Activated T-helper 1 cell treated with anti-CD3 and anti-CD28 coated beads, Interleukin-12 subunit alpha, Interleukin-12 subunit beta, Interleukin-2, Interleukin-4 antibody, amounts not matched to agents 30 ng/mL and 10 ng/mL and 1 ng/mL, durations not matched to agents 14 hours and 24 hours and 36 hours (primary cell): ENCODE measurements at regions not wholly inside any gene's neighbourhood (a gene's known extent, or its start where the extent isn't known, plus 50 kb on each side); places are given as distances from the start of the nearest gene placed in this dataset.
"Not testable (repeated sequence)": the region's sequence is repeated elsewhere in the genome, so short reads cannot be mapped to it uniquely, and the experiment has no call there.

Experiments used
- DNase-seq: peaks from one replicate; pipeline ENCODE4 v3.0.0; 2021; ENCODE audit warnings: low spot score
- H3K27ac Mint-ChIP-seq: one replicate; pipeline ENCODE4 v1.8.0; 2021; ENCODE audit warnings: mild to moderate bottlenecking, mixed read lengths
- H3K27me3 Mint-ChIP-seq: one replicate; pipeline ENCODE4 v1.8.0; 2022; ENCODE audit warnings: mild to moderate bottlenecking, moderate library complexity, mixed read lengths; ENCODE audit not compliant: insufficient read depth
- H3K36me3 Mint-ChIP-seq: one replicate; pipeline ENCODE4 v1.8.0; 2021; ENCODE audit warnings: low read depth, mixed read lengths
- H3K4me1 Mint-ChIP-seq: one replicate; pipeline ENCODE4 v1.8.0; 2021; ENCODE audit warnings: low read depth, mixed read lengths
- H3K4me3 Mint-ChIP-seq: one replicate; pipeline ENCODE4 v1.8.0; 2021; ENCODE audit warnings: mild to moderate bottlenecking, moderate library complexity, mixed read lengths
- H3K9me3 Mint-ChIP-seq: one replicate; pipeline ENCODE4 v1.8.0; 2021; ENCODE audit warnings: mixed read lengths
- intact Hi-C: fragments of 100-400 bp; cut with micrococcal nuclease; formaldehyde crosslinking; loops from one replicate; pipeline ENCODE4 v1.15.1; 2024

GRCh38 chr1:184881941-184882913, 92.1 kb downstream of the NIBAN1 start:
- H3K9me3 Mint-ChIP-seq: no peaks in the 10 kb centered on the region
- intact Hi-C loops: loop anchor here (1.0 to 2.0 kb wide), 4 partner anchors 8 to 91 kb away; no protein-coding TSS in a partner anchor
- no peak for DNase-seq
- H3K4me1 Mint-ChIP-seq: peaks cover 23% of the 10 kb centered on the region
- H3K27me3 Mint-ChIP-seq: no peaks in the 10 kb centered on the region
- peaks cover 22% of the 10 kb centered on the region for H3K36me3 Mint-ChIP-seq
- H3K27ac Mint-ChIP-seq: peak overlapping the region; percentile 78
- H3K4me3 Mint-ChIP-seq: peak overlapping the region; percentile 32

- intact Hi-C loops: no loop called here
- Mint-ChIP-seq H3K9me3 (no peaks in the 10 kb centered on the region), H3K27me3 (no peaks in the 10 kb centered on the region), H3K4me3 (no peak overlapping the region), H3K27ac (no peak overlapping the region), H3K4me1 (peaks cover 23% of the 10 kb centered on the region), H3K36me3 (peaks cover 21% of the 10 kb centered on the region)
- no peak for DNase-seq
Observed at GRCh38 chr1:184879876-184880557, 94.3 kb downstream of the NIBAN1 start.

GRCh38 chr1:184878602-184879001, 95.7 kb downstream of the NIBAN1 start:
- intact Hi-C loops: no loop called here
- H3K36me3 Mint-ChIP-seq: peaks cover 20% of the 10 kb centered on the region
- H3K27ac Mint-ChIP-seq: no peak overlapping the region
- H3K4me1 Mint-ChIP-seq: peaks cover 21% of the 10 kb centered on the region
- H3K27me3 Mint-ChIP-seq: no peaks in the 10 kb centered on the region
- DNase-seq: no peak
- H3K9me3 Mint-ChIP-seq: no peaks in the 10 kb centered on the region
- no peak overlapping the region for H3K4me3 Mint-ChIP-seq

- no peak for DNase-seq
- Mint-ChIP-seq H3K9me3 (no peaks in the 10 kb centered on the region), H3K4me3 (no peak overlapping the region), H3K27me3 (no peaks in the 10 kb centered on the region), H3K27ac (no peak overlapping the region), H3K36me3 (peaks cover 20% of the 10 kb centered on the region), H3K4me1 (peaks cover 15% of the 10 kb centered on the region)
- intact Hi-C loops: no loop called here
Observed at GRCh38 chr1:184878002-184878401, 96.3 kb downstream of the NIBAN1 start.

GRCh38 chr1:184876015-184876414, 98.3 kb downstream of the NIBAN1 start:
- H3K36me3 Mint-ChIP-seq: peaks cover 13% of the 10 kb centered on the region
- H3K27ac Mint-ChIP-seq, H3K4me1 Mint-ChIP-seq, DNase-seq, H3K27me3 Mint-ChIP-seq, H3K4me3 Mint-ChIP-seq, intact Hi-C loops, H3K9me3 Mint-ChIP-seq: not testable (repeated sequence)

- no peak for DNase-seq
- H3K36me3 Mint-ChIP-seq: peaks cover 16% of the 10 kb centered on the region
- peaks cover 4% of the 10 kb centered on the region for H3K9me3 Mint-ChIP-seq
Observed at GRCh38 chr1:184875218-184875617, 99.1 kb downstream of the NIBAN1 start.

GRCh38 chr1:184870319-184870718, 104.0 kb downstream of the NIBAN1 start:
- intact Hi-C loops: no loop called here
- peak; percentile 16 for DNase-seq
- H3K27me3 Mint-ChIP-seq: no peaks in the 10 kb centered on the region
- peak overlapping the region; percentile 45 for H3K27ac Mint-ChIP-seq
- peaks cover 4% of the 10 kb centered on the region for H3K9me3 Mint-ChIP-seq
- H3K36me3 Mint-ChIP-seq: peaks cover 23% of the 10 kb centered on the region
- peaks cover 40% of the 10 kb centered on the region for H3K4me1 Mint-ChIP-seq
- no peak overlapping the region for H3K4me3 Mint-ChIP-seq

More at GRCh38 chr1:184875218-184875617, 99.1 kb downstream of the NIBAN1 start:
- H3K27me3 Mint-ChIP-seq: no peaks in the 10 kb centered on the region
- no peak overlapping the region for H3K27ac Mint-ChIP-seq
- intact Hi-C loops: no loop called here
- H3K4me3 Mint-ChIP-seq: no peak overlapping the region
- H3K4me1 Mint-ChIP-seq: peaks cover 7% of the 10 kb centered on the region

GRCh38 chr1:184867866-184868689, 106.2 kb downstream of the NIBAN1 start:
- no peak for DNase-seq
- H3K27me3 Mint-ChIP-seq: no peaks in the 10 kb centered on the region
- H3K9me3 Mint-ChIP-seq: peaks cover 4% of the 10 kb centered on the region
- intact Hi-C loops: loop anchor here (1.0 to 10.0 kb wide), 8 partner anchors 14 to 1427 kb away; partner anchors contain the start of genes PRG4, RNF2, SWT1 and TRMT1L
- H3K27ac Mint-ChIP-seq: peak overlapping the region; percentile 90
- peak overlapping the region; percentile 6 for H3K4me3 Mint-ChIP-seq
- peaks cover 40% of the 10 kb centered on the region for H3K4me1 Mint-ChIP-seq
- H3K36me3 Mint-ChIP-seq: peaks cover 21% of the 10 kb centered on the region

- H3K36me3 Mint-ChIP-seq: peaks cover 18% of the 10 kb centered on the region
- peaks cover 40% of the 10 kb centered on the region for H3K4me1 Mint-ChIP-seq
- H3K4me3 Mint-ChIP-seq: peak overlapping the region; percentile 38
- H3K27ac Mint-ChIP-seq: peak overlapping the region; percentile 90
- peak; percentile 44 for DNase-seq
- H3K9me3 Mint-ChIP-seq: peaks cover 4% of the 10 kb centered on the region
- intact Hi-C loops: loop anchor here (1.0 to 10.0 kb wide), 9 partner anchors 15 to 1428 kb away; partner anchors contain the start of genes PRG4, RNF2, SWT1 and TRMT1L
- H3K27me3 Mint-ChIP-seq: no peaks in the 10 kb centered on the region
Observed at GRCh38 chr1:184866991-184867788, 107.1 kb downstream of the NIBAN1 start.

- H3K9me3 Mint-ChIP-seq: peaks cover 4% of the 10 kb centered on the region
- H3K4me1 Mint-ChIP-seq: peaks cover 40% of the 10 kb centered on the region
- H3K27me3 Mint-ChIP-seq: no peaks in the 10 kb centered on the region
- peak overlapping the region; percentile 38 for H3K4me3 Mint-ChIP-seq
- peaks cover 18% of the 10 kb centered on the region for H3K36me3 Mint-ChIP-seq
- intact Hi-C loops: loop anchor here (1.0 to 10.0 kb wide), 5 partner anchors 111 to 1428 kb away; partner anchors contain the start of genes PRG4, RNF2, SWT1 and TRMT1L
- peak overlapping the region; percentile 90 for H3K27ac Mint-ChIP-seq
- no peak for DNase-seq
Observed at GRCh38 chr1:184866586-184866985, 107.7 kb downstream of the NIBAN1 start.

- no peak overlapping the region for H3K4me3 Mint-ChIP-seq
- peaks cover 18% of the 10 kb centered on the region for H3K36me3 Mint-ChIP-seq
- no peaks in the 10 kb centered on the region for H3K27me3 Mint-ChIP-seq
- H3K9me3 Mint-ChIP-seq: peaks cover 3% of the 10 kb centered on the region
- DNase-seq: no peak
- intact Hi-C loops: loop anchor here (1.0 to 10.0 kb wide), 5 partner anchors 111 to 1429 kb away; partner anchors contain the start of genes PRG4, RNF2, SWT1 and TRMT1L
- H3K27ac Mint-ChIP-seq: no peak overlapping the region
- H3K4me1 Mint-ChIP-seq: peaks cover 40% of the 10 kb centered on the region
Observed at GRCh38 chr1:184865831-184866230, 108.5 kb downstream of the NIBAN1 start.
